SK-N-SH (cell line): ENCODE measurements at regions not wholly inside any gene's neighbourhood (a gene's known extent, or its start where the extent isn't known, plus 50 kb on each side); places are given as distances from the start of the nearest gene placed in this dataset.

Experiments
- CHD2 ChIP-seq: fragments of 150-350 bp; IDR thresholded peaks from 2 replicates; pipeline ENCODE4 v1.6.1; 2018; ENCODE audit warnings: low read length; ENCODE audit not compliant: partially characterized antibody
- EP300 ChIP-seq, 2 experiments: IDR thresholded peaks; 2 replicates each; pipeline versions ENCODE4 v1.4.0 to v1.6.1; 2012; ENCODE audit warnings: borderline replicate concordance in 1 of 2, low read depth in 1 of 2, low read length in 1 of 2
- EZH2phosphoT487 ChIP-seq: fragments of 200-600 bp; sonication (generic); IDR thresholded peaks from 2 replicates; pipeline ENCODE4 v1.6.1; 2017; ENCODE audit warnings: low read depth, mixed run types, mild to moderate bottlenecking, antibody characterized with exemption, moderate library complexity, borderline replicate concordance
- MXI1 ChIP-seq: IDR thresholded peaks from 2 replicates; pipeline ENCODE4 v1.6.1; 2012; ENCODE audit warnings: mild to moderate bottlenecking, low read depth, low read length, improper control_type of control experiment
- RAD21 ChIP-seq: IDR thresholded peaks from 2 replicates; pipeline ENCODE4 v1.6.1; 2012; ENCODE audit warnings: mild to moderate bottlenecking, low read length
- RCOR1 ChIP-seq: fragments of 150-350 bp; IDR thresholded peaks from 2 replicates; pipeline ENCODE4 v1.6.1; 2017; ENCODE audit warnings: antibody characterized with exemption, low read length
- TAF1 ChIP-seq: IDR thresholded peaks from 2 replicates; pipeline ENCODE4 v1.6.1; 2012; ENCODE audit warnings: low read depth, mild to moderate bottlenecking, low read length, moderate library complexity, borderline replicate concordance
- YY1 ChIP-seq: IDR thresholded peaks from 2 replicates; pipeline ENCODE4 v1.4.0; 2012; ENCODE audit warnings: low read depth, mild to moderate bottlenecking
- TF ChIP-seq, protein P1 (sequence below): fragments of 200-600 bp; sonication (generic); IDR thresholded peaks from 2 replicates; pipeline ENCODE4 v1.6.1; 2017; ENCODE audit warnings: antibody characterized with exemption, mild to moderate bottlenecking, moderate library complexity
- TF ChIP-seq, protein P2 (sequence below): fragments of 150-350 bp; IDR thresholded peaks from 2 replicates; pipeline ENCODE4 v1.6.1; 2017; ENCODE audit warnings: antibody characterized with exemption, low read length, low read depth, borderline replicate concordance
- TF ChIP-seq, protein P3 (sequence below): IDR thresholded peaks from 2 replicates; pipeline ENCODE4 v1.4.0; 2012; ENCODE audit warnings: low read depth, borderline replicate concordance
- TF ChIP-seq, protein P4 (sequence below): IDR thresholded peaks from 2 replicates; pipeline ENCODE4; 2012
- TF ChIP-seq, protein P5 (sequence below): IDR thresholded peaks from 2 replicates; pipeline ENCODE4 v1.4.0; 2012; ENCODE audit warnings: low read depth
- TF ChIP-seq, protein P6 (sequence below): IDR thresholded peaks from 2 replicates; pipeline ENCODE4 v1.6.1; 2012; ENCODE audit warnings: mild to moderate bottlenecking, low read depth, low read length, moderate library complexity

DNA sequence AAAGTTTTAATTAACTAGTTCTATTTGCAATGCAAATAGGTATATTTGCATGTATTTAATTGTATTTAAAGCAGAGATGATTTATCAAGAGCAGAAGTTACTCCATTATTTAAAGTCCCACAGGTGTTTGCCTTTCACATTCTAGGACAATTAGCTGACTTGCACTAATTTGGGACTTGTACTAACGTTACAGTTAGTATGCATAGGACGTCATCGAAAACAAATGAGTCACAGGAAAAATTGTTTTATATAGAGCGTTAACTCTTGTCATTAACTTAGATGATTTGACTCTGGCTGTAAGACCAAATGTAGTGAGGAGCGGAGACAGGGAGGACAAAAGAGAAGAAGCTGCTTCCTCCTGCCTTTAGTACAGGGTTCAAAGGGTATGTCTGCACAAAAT, 126.1 kb upstream of the IFNE start:
- TF ChIP-seq, protein P1, sequence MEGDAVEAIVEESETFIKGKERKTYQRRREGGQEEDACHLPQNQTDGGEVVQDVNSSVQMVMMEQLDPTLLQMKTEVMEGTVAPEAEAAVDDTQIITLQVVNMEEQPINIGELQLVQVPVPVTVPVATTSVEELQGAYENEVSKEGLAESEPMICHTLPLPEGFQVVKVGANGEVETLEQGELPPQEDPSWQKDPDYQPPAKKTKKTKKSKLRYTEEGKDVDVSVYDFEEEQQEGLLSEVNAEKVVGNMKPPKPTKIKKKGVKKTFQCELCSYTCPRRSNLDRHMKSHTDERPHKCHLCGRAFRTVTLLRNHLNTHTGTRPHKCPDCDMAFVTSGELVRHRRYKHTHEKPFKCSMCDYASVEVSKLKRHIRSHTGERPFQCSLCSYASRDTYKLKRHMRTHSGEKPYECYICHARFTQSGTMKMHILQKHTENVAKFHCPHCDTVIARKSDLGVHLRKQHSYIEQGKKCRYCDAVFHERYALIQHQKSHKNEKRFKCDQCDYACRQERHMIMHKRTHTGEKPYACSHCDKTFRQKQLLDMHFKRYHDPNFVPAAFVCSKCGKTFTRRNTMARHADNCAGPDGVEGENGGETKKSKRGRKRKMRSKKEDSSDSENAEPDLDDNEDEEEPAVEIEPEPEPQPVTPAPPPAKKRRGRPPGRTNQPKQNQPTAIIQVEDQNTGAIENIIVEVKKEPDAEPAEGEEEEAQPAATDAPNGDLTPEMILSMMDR, result no peak
- TF ChIP-seq, protein P2, sequence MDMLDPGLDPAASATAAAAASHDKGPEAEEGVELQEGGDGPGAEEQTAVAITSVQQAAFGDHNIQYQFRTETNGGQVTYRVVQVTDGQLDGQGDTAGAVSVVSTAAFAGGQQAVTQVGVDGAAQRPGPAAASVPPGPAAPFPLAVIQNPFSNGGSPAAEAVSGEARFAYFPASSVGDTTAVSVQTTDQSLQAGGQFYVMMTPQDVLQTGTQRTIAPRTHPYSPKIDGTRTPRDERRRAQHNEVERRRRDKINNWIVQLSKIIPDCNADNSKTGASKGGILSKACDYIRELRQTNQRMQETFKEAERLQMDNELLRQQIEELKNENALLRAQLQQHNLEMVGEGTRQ, result no peak
- no peak for TF ChIP-seq YY1
- no peak for TF ChIP-seq TAF1
- no peak for TF ChIP-seq CHD2
- no peak for TF ChIP-seq MXI1
- TF ChIP-seq EP300 (IDR thresholded peaks at IDR 0.05; ENCODE audit: borderline replicate concordance in 1 of 2, low read depth in 1 of 2, low read length in 1 of 2), result no peak
- TF ChIP-seq RCOR1, result no peak
- TF ChIP-seq, protein P3, sequence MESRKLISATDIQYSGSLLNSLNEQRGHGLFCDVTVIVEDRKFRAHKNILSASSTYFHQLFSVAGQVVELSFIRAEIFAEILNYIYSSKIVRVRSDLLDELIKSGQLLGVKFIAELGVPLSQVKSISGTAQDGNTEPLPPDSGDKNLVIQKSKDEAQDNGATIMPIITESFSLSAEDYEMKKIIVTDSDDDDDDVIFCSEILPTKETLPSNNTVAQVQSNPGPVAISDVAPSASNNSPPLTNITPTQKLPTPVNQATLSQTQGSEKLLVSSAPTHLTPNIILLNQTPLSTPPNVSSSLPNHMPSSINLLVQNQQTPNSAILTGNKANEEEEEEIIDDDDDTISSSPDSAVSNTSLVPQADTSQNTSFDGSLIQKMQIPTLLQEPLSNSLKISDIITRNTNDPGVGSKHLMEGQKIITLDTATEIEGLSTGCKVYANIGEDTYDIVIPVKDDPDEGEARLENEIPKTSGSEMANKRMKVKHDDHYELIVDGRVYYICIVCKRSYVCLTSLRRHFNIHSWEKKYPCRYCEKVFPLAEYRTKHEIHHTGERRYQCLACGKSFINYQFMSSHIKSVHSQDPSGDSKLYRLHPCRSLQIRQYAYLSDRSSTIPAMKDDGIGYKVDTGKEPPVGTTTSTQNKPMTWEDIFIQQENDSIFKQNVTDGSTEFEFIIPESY, result no peak
- TF ChIP-seq, protein P4, sequence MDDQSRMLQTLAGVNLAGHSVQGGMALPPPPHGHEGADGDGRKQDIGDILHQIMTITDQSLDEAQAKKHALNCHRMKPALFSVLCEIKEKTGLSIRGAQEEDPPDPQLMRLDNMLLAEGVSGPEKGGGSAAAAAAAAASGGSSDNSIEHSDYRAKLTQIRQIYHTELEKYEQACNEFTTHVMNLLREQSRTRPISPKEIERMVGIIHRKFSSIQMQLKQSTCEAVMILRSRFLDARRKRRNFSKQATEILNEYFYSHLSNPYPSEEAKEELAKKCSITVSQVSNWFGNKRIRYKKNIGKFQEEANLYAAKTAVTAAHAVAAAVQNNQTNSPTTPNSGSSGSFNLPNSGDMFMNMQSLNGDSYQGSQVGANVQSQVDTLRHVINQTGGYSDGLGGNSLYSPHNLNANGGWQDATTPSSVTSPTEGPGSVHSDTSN, result no peak
- TF ChIP-seq, protein P5, sequence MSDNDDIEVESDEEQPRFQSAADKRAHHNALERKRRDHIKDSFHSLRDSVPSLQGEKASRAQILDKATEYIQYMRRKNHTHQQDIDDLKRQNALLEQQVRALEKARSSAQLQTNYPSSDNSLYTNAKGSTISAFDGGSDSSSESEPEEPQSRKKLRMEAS, result no peak
- TF ChIP-seq RAD21, result no peak
- TF ChIP-seq, protein P6, sequence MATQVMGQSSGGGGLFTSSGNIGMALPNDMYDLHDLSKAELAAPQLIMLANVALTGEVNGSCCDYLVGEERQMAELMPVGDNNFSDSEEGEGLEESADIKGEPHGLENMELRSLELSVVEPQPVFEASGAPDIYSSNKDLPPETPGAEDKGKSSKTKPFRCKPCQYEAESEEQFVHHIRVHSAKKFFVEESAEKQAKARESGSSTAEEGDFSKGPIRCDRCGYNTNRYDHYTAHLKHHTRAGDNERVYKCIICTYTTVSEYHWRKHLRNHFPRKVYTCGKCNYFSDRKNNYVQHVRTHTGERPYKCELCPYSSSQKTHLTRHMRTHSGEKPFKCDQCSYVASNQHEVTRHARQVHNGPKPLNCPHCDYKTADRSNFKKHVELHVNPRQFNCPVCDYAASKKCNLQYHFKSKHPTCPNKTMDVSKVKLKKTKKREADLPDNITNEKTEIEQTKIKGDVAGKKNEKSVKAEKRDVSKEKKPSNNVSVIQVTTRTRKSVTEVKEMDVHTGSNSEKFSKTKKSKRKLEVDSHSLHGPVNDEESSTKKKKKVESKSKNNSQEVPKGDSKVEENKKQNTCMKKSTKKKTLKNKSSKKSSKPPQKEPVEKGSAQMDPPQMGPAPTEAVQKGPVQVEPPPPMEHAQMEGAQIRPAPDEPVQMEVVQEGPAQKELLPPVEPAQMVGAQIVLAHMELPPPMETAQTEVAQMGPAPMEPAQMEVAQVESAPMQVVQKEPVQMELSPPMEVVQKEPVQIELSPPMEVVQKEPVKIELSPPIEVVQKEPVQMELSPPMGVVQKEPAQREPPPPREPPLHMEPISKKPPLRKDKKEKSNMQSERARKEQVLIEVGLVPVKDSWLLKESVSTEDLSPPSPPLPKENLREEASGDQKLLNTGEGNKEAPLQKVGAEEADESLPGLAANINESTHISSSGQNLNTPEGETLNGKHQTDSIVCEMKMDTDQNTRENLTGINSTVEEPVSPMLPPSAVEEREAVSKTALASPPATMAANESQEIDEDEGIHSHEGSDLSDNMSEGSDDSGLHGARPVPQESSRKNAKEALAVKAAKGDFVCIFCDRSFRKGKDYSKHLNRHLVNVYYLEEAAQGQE, result no peak
- TF ChIP-seq EZH2phosphoT487, result no peak
